K562 (cell line): ENCODE measurements at regions not wholly inside any gene's neighbourhood (a gene's known extent, or its start where the extent isn't known, plus 50 kb on each side); places are given as distances from the start of the nearest gene placed in this dataset.

ENCODE experiments used
- ATAC-seq: fragments of 200-7000 bp; cut with Tn5 transposase; 3 replicates; pipeline ENCODE4 v1.9.1; 2020; ENCODE audit warnings: moderate library complexity
- BruUV-seq: library from RNA; stranded (reverse); fragments of 400-500 nt; replicated peaks from 2 replicates; lab custom pipeline; 2021; lab: Mats Ljungman, UMichigan
- CTCF ChIA-PET: fragments of 300-600 bp; formaldehyde crosslinking; extraction: SDS; loops from one replicate; lab custom pipeline; 2021; ENCODE audit warnings: low intra/inter-chr PET ratio; lab: Yijun Ruan, JAX
- POLR2A ChIA-PET: fragments of 300-600, 350-650 bp; sonication (Branson Sonifier 250); formaldehyde crosslinking; extraction: SDS; loops from one replicate; lab custom pipeline; 2021; ENCODE audit warnings: antibody characterized with exemption, inconsistent platforms; lab: Yijun Ruan, JAX
- DNase-seq, 4 experiments: peaks; one replicate each; pipeline versions ENCODE4 v3.0.0 to v3.0.0-alpha.2; 2011 to 2018; ENCODE audit warnings: low spot score in 3 of 4, mixed read lengths in 3 of 4; ENCODE audit errors: extremely low read depth in 1 of 4
- FAIRE-seq: peaks from 2 replicates; lab custom pipeline; 2011; peaks lifted over from hg19 to GRCh38; lab: Jason Lieb, UNC
- H2AFZ ChIP-seq: 2 replicates; pipeline ENCODE4 v1.6.0; 2011; ENCODE audit warnings: low read depth, low read length, control low read depth, inconsistent platforms
- H3K27ac ChIP-seq: fragments of 200-600 bp; 3 replicates; pipeline ENCODE4 v1.8.0; 2011; ENCODE audit warnings: low read depth, mild to moderate bottlenecking, control low read depth, inconsistent platforms, low read length, moderate library complexity, mixed read lengths; ENCODE audit errors: extremely low read depth
- H3K27me3 ChIP-seq, 2 experiments: fragments of 300-600 bp in 1 of 2; 2 replicates in 1 of 2; 3 replicates in 1 of 2; pipeline versions ENCODE4 v1.6.0 to v1.8.0; 2011; ENCODE audit warnings: inconsistent platforms in 2 of 2, low read length in 2 of 2, mild to moderate bottlenecking in 1 of 2, mixed read lengths in 1 of 2, moderate library complexity in 1 of 2; ENCODE audit not compliant: control insufficient read depth in 2 of 2, insufficient read depth in 2 of 2
- H3K36me3 ChIP-seq: fragments of 300-600 bp; 3 replicates; pipeline ENCODE4 v1.8.0; 2011; ENCODE audit warnings: mild to moderate bottlenecking, low read length, inconsistent platforms; ENCODE audit not compliant: control insufficient read depth, insufficient read depth
- H3K4me1 ChIP-seq, 2 experiments: fragments of 200-600 bp in 1 of 2; replicated peaks in 1 of 2; 2 replicates in 1 of 2; 3 replicates in 1 of 2; pipeline versions ENCODE4 v1.5.1 to v1.8.0; 2011; ENCODE audit warnings: inconsistent platforms in 2 of 2, low read length in 2 of 2, mild to moderate bottlenecking in 1 of 2, mixed read lengths in 1 of 2, moderate library complexity in 1 of 2; ENCODE audit not compliant: control insufficient read depth in 2 of 2, insufficient read depth in 2 of 2
- H3K4me2 ChIP-seq: 2 replicates; pipeline ENCODE4 v1.6.1; 2011; ENCODE audit warnings: low read length, control low read depth, inconsistent platforms, mixed read lengths; ENCODE audit not compliant: insufficient read depth
- H3K4me3 ChIP-seq: fragments of 200-600 bp; sonication (generic), shearing (Covaris generic); 2 replicates; pipeline ENCODE4 v1.5.1; 2016; ENCODE audit warnings: control low read depth, inconsistent platforms
- H3K79me2 ChIP-seq: fragments of 200-600 bp; 3 replicates; pipeline ENCODE4 v1.8.0; 2011; ENCODE audit warnings: low read length, inconsistent platforms; ENCODE audit not compliant: control insufficient read depth, insufficient read depth
- H3K9ac ChIP-seq, 2 experiments: 2 replicates each; pipeline versions ENCODE4 v1.6.0 to v1.6.1; 2011; ENCODE audit warnings: low read depth in 2 of 2, low read length in 2 of 2, control low read depth in 1 of 2, inconsistent platforms in 1 of 2, mild to moderate bottlenecking in 1 of 2, mixed read lengths in 1 of 2; ENCODE audit not compliant: insufficient read depth in 1 of 2
- H3K9me1 ChIP-seq: one replicate; pipeline ENCODE4 v1.6.0; 2011; ENCODE audit warnings: inconsistent platforms, mild to moderate bottlenecking, low read length, moderate library complexity; ENCODE audit not compliant: control insufficient read depth, insufficient read depth
- H3K9me3 ChIP-seq: replicated peaks from 2 replicates; pipeline ENCODE4 v1.5.1; 2011; ENCODE audit warnings: low read depth, low read length, inconsistent platforms; ENCODE audit not compliant: control insufficient read depth, insufficient read depth
- H4K20me1 ChIP-seq: replicated peaks from 2 replicates; pipeline ENCODE4 v1.6.1; 2011; ENCODE audit warnings: low read length, inconsistent platforms, mixed read lengths; ENCODE audit not compliant: control insufficient read depth, insufficient read depth
- ARID4B ChIP-seq: sonication (generic); formaldehyde crosslinking; IDR thresholded peaks from 2 replicates; pipeline ENCODE4 v1.8.0; 2022; ENCODE audit warnings: mild to moderate bottlenecking, missing genetic modification reagents
- PATZ1 ChIP-seq: fragments of 250-450 bp; sonication (Bioruptor Pico); IDR thresholded peaks from 2 replicates; pipeline ENCODE4 v1.5.0; 2020; ENCODE audit warnings: mild to moderate bottlenecking, borderline replicate concordance
- PHB ChIP-seq: fragments of 250-450 bp; sonication (Bioruptor Pico); IDR thresholded peaks from 2 replicates; pipeline ENCODE4 v1.5.0; 2021
- POLR2H ChIP-seq: IDR thresholded peaks from 2 replicates; pipeline ENCODE4 v1.6.1; 2016; ENCODE audit warnings: missing genetic modification characterization, low read depth, mild to moderate bottlenecking, control low read depth, missing compliant biosample characterization, moderate library complexity
- SIX5 ChIP-seq, 2 experiments: IDR thresholded peaks; 2 replicates each; pipeline ENCODE4 v1.6.1; 2011; ENCODE audit warnings: low read length in 2 of 2, borderline replicate concordance in 1 of 2, low read depth in 1 of 2, mild to moderate bottlenecking in 1 of 2, moderate library complexity in 1 of 2; ENCODE audit not compliant: insufficient read depth in 1 of 2
- STAG1 ChIP-seq: sonication (generic); formaldehyde crosslinking; IDR thresholded peaks from 2 replicates; pipeline ENCODE4 v1.5.0; 2020; ENCODE audit warnings: missing genetic modification reagents, borderline replicate concordance
- TBP ChIP-seq: optimal IDR thresholded peaks from 2 replicates; pipeline ENCODE3; 2011; ENCODE audit warnings: low read depth, low read length, improper control_type of control experiment
- in situ Hi-C: fragments of 300-500 bp; cut with MboI; formaldehyde crosslinking; loops from 4 replicates; pipeline ENCODE4 v1.15.0; 2018; ENCODE audit warnings: inconsistent platforms, mixed read lengths
- intact Hi-C: fragments of 100-400 bp; cut with micrococcal nuclease; formaldehyde crosslinking; loops from 2 replicates; pipeline ENCODE4 v1.14.2; 2022

- Histone ChIP-seq H3K9me3 (no peaks in the 10 kb centered on the region), H3K36me3 (no peaks in the 10 kb centered on the region), H3K27me3 (no peaks in the 10 kb centered on the region; a peak in 1 of 5 replicates), H4K20me1 (no peaks in the 10 kb centered on the region), H3K4me2 (no peak overlapping the region), H3K9ac (no peak overlapping the region), H3K27ac (no peak overlapping the region), H3K9me1 (no peaks in the 10 kb centered on the region), H3K4me1 (peaks cover 0 to 3% of the 10 kb centered on the region in 2 experiments; a peak in 2 of 5 replicates), H3K4me3 (no peak overlapping the region), H3K79me2 (no peaks in the 10 kb centered on the region), H2AFZ (no peak overlapping the region)
- ATAC-seq = no peak
- no peak for FAIRE-seq
- in situ Hi-C loops (no loop called here), intact Hi-C loops (loop anchor here (10.0 kb wide), 1 partner anchor 378 kb away; no protein-coding TSS in a partner anchor)
- BruUV-seq = no TSS peak
- no peak for DNase-seq
- ChIA-PET CTCF (no interaction called here), POLR2A (interaction anchor here (0.9 kb wide), 1 partner anchor 67 kb away, joined by 3 read pairs; no protein-coding TSS in a partner anchor)
- no peak for TF ChIP-seq STAG1 (CRISPR knock-in tag)
- TF ChIP-seq TBP = no peak
- no peak for TF ChIP-seq PATZ1 (CRISPR knock-in tag)
- no peak for TF ChIP-seq SIX5 (IDR thresholded peaks at IDR 0.05; ENCODE audit: borderline replicate concordance in 1 of 2, insufficient read depth in 1 of 2, low read depth in 1 of 2, low read length in 2 of 2)
- no peak for TF ChIP-seq POLR2H (tag)
- TF ChIP-seq PHB (CRISPR knock-in tag) = no peak
- no peak for TF ChIP-seq ARID4B (CRISPR knock-in tag)
Observed at GRCh38 chr12:89923091-89923490, 214.5 kb upstream of the ATP2B1 start.
